HuH-7.5 (cell line): ENCODE measurements at regions not wholly inside any gene's neighbourhood (a gene's known extent, or its start where the extent isn't known, plus 50 kb on each side); places are given as distances from the start of the nearest gene placed in this dataset.

Experiments used
- DNase-seq: peaks from one replicate; pipeline ENCODE4 v3.0.0; 2011; ENCODE audit warnings: low spot score

GRCh38 chr10:44854693-44855350, 56.3 kb upstream of the TMEM72 start:
- no peak for DNase-seq

GRCh38 chr10:44856696-44857095, 54.4 kb upstream of the TMEM72 start:
- no peak for DNase-seq

- DNase-seq, result peak; percentile 58
These were observed 53.6 kb upstream of the TMEM72 start for GRCh38 chr10:44857363-44858016.

GRCh38 chr10:44858017-44858371, 53.1 kb upstream of the TMEM72 start:
- no peak for DNase-seq

- DNase-seq, result no peak
These were observed 52.1 kb upstream of the TMEM72 start for GRCh38 chr10:44858988-44859387.

GRCh38 chr10:44859546-44860285, 51.4 kb upstream of the TMEM72 start:
- no peak for DNase-seq

- DNase-seq, result no peak
These were observed 50.1 kb upstream of the TMEM72 start for GRCh38 chr10:44860811-44861736.
